A673 (cell line): ENCODE measurements at regions not wholly inside any gene's neighbourhood (a gene's known extent, or its start where the extent isn't known, plus 50 kb on each side); places are given as distances from the start of the nearest gene placed in this dataset.

Experiments
- BruUV-seq: library from RNA; stranded (reverse); fragments of 400-500 nt; replicated peaks from 2 replicates; lab custom pipeline; 2021; lab: Mats Ljungman, UMichigan
- CTCF ChIA-PET: fragments of 300-600 bp; sonication (Branson Sonifier 250); formaldehyde crosslinking; loops from one replicate; lab custom pipeline; 2022; ENCODE audit warnings: antibody characterized with exemption; lab: Charles Lee
- POLR2A ChIA-PET: fragments of 300-600 bp; sonication (Branson Sonifier 250); formaldehyde crosslinking; loops from one replicate; lab custom pipeline; 2022; ENCODE audit warnings: antibody characterized with exemption; ENCODE audit not compliant: low non-redundant PET; lab: Charles Lee
- DNase-seq: peaks from one replicate; pipeline ENCODE4 v3.0.0-alpha.2; 2015; ENCODE audit warnings: low spot score
- H3K27ac ChIP-seq: fragments of 200-600 bp; sonication (generic); 2 replicates; pipeline ENCODE4 v1.5.1; 2016; ENCODE audit warnings: mixed run types, low read depth, mild to moderate bottlenecking, mixed read lengths, antibody characterized with exemption, low read length; ENCODE audit not compliant: poor library complexity, severe bottlenecking
- H3K27me3 ChIP-seq: fragments of 200-600 bp; sonication (generic); replicated peaks from 2 replicates; pipeline ENCODE4 v1.6.1; 2017; ENCODE audit warnings: mixed run types, low read depth, mild to moderate bottlenecking, mixed read lengths, antibody characterized with exemption, low read length; ENCODE audit not compliant: insufficient read depth, poor library complexity
- H3K36me3 ChIP-seq: fragments of 200-600 bp; sonication (generic); 2 replicates; pipeline ENCODE4 v1.6.1; 2016; ENCODE audit warnings: mixed run types, mild to moderate bottlenecking, mixed read lengths, antibody characterized with exemption, low read length; ENCODE audit not compliant: insufficient read depth, poor library complexity, severe bottlenecking
- H3K4me1 ChIP-seq: fragments of 200-600 bp; sonication (generic); 2 replicates; pipeline ENCODE4 v1.6.1; 2017; ENCODE audit warnings: mixed run types, mild to moderate bottlenecking, mixed read lengths, antibody characterized with exemption, low read length; ENCODE audit not compliant: insufficient read depth, poor library complexity, severe bottlenecking
- H3K4me3 ChIP-seq: fragments of 200-600 bp; sonication (generic); 2 replicates; pipeline ENCODE4 v1.5.1; 2016; ENCODE audit warnings: low read depth, mixed run types, mild to moderate bottlenecking, mixed read lengths, low read length; ENCODE audit not compliant: poor library complexity, severe bottlenecking
- H3K9me3 ChIP-seq: fragments of 200-600 bp; sonication (generic); 2 replicates; pipeline ENCODE4 v1.6.1; 2016; ENCODE audit warnings: mixed run types, low read depth, mild to moderate bottlenecking, mixed read lengths, antibody characterized with exemption, low read length; ENCODE audit not compliant: poor library complexity, severe bottlenecking
- CTCF ChIP-seq: fragments of 300-800, 200-600 bp; sonication (generic); conservative IDR thresholded peaks from 2 replicates; pipeline ENCODE4 v1.5.1; 2017; ENCODE audit warnings: low read depth, mild to moderate bottlenecking, antibody characterized with exemption, low read length, moderate library complexity, mixed read lengths
- EZH2 ChIP-seq: fragments of 200-600 bp; sonication (generic); IDR thresholded peaks from 2 replicates; pipeline ENCODE4 v1.6.1; 2017; ENCODE audit warnings: borderline replicate concordance, low read depth, mild to moderate bottlenecking, mixed read lengths, antibody characterized with exemption, low read length; ENCODE audit not compliant: poor library complexity, severe bottlenecking
- intact Hi-C: fragments of 100-400 bp; cut with micrococcal nuclease; formaldehyde crosslinking; loops from one replicate; pipeline ENCODE4 v1.10.0; 2022; ENCODE audit not compliant: unreplicated experiment

GRCh38 chr5:61614606-61615005 is 282.5 kb downstream of the ZSWIM6 start:
- H3K27ac ChIP-seq, result no peak overlapping the region
- intact Hi-C loops, result no loop called here
- H3K4me1 ChIP-seq, result no peaks in the 10 kb centered on the region
- H3K4me3 ChIP-seq, result no peak overlapping the region
- H3K27me3 ChIP-seq, result no peaks in the 10 kb centered on the region
- ChIA-PET POLR2A (no interaction called here), CTCF (no interaction called here)
- no peaks in the 10 kb centered on the region for H3K9me3 ChIP-seq
- BruUV-seq, result no TSS peak
- H3K36me3 ChIP-seq, result no peaks in the 10 kb centered on the region
- DNase-seq, result no peak
- no peak for TF ChIP-seq EZH2
- no peak for TF ChIP-seq CTCF

GRCh38 chr5:61617039-61617438 is 285.0 kb downstream of the ZSWIM6 start:
- intact Hi-C loops, result no loop called here
- no peak overlapping the region for H3K4me3 ChIP-seq
- no peak for DNase-seq
- ChIA-PET CTCF (no interaction called here), POLR2A (no interaction called here)
- H3K9me3 ChIP-seq, result no peaks in the 10 kb centered on the region
- H3K36me3 ChIP-seq, result no peaks in the 10 kb centered on the region
- H3K4me1 ChIP-seq, result no peaks in the 10 kb centered on the region
- no peak for TF ChIP-seq CTCF
- no peak for TF ChIP-seq EZH2
- no TSS peak for BruUV-seq
- H3K27ac ChIP-seq, result no peak overlapping the region
- H3K27me3 ChIP-seq, result no peaks in the 10 kb centered on the region

GRCh38 chr5:61617995-61618525 is 286.0 kb downstream of the ZSWIM6 start:
- no peak overlapping the region for H3K4me3 ChIP-seq
- DNase-seq, result no peak
- H3K36me3 ChIP-seq, result no peaks in the 10 kb centered on the region
- H3K9me3 ChIP-seq, result no peaks in the 10 kb centered on the region
- intact Hi-C loops, result no loop called here
- TF ChIP-seq CTCF (0 out of 2 replicates have a peak, but pooled peaks have one; percentile 12), EZH2 (no peak)
- no peaks in the 10 kb centered on the region for H3K27me3 ChIP-seq
- H3K27ac ChIP-seq, result no peak overlapping the region
- ChIA-PET POLR2A (interaction anchor here (0.7 kb wide), 1 partner anchor 24 kb away, joined by 6 read pairs; no protein-coding TSS in a partner anchor), CTCF (no interaction called here)
- BruUV-seq, result no TSS peak
- H3K4me1 ChIP-seq, result no peaks in the 10 kb centered on the region
